Neural crest cell (in vitro differentiated cells): ENCODE measurements at regions not wholly inside any gene's neighbourhood (a gene's known extent, or its start where the extent isn't known, plus 50 kb on each side); places are given as distances from the start of the nearest gene placed in this dataset.

Source experiments
- DNase-seq: peaks from one replicate; pipeline ENCODE4 v3.0.0; 2021; ENCODE audit warnings: low read depth, mixed read lengths, low spot score
- H3K27ac Mint-ChIP-seq: one replicate; pipeline ENCODE4 v1.8.0; 2021; ENCODE audit warnings: mild to moderate bottlenecking, mixed read lengths; ENCODE audit not compliant: unreplicated experiment
- H3K27me3 Mint-ChIP-seq: 2 replicates; pipeline ENCODE4 v1.8.0; 2021; ENCODE audit warnings: low read depth, mild to moderate bottlenecking, mixed read lengths
- H3K36me3 Mint-ChIP-seq: 2 replicates; pipeline ENCODE4 v1.8.0; 2021; ENCODE audit warnings: low read depth, mild to moderate bottlenecking, mixed read lengths
- H3K4me1 Mint-ChIP-seq: 2 replicates; pipeline ENCODE4 v1.8.0; 2021; ENCODE audit warnings: mixed read lengths
- H3K4me3 Mint-ChIP-seq: one replicate; pipeline ENCODE4 v1.8.0; 2021; ENCODE audit warnings: mild to moderate bottlenecking, mixed read lengths
- H3K9me3 Mint-ChIP-seq: 2 replicates; pipeline ENCODE4 v1.8.0; 2021; ENCODE audit warnings: mixed read lengths
- CTCF ChIP-seq: fragments of 200-600 bp; sonication (generic); conservative IDR thresholded peaks from 2 replicates; pipeline ENCODE4 v1.5.0; 2021; ENCODE audit warnings: antibody characterized with exemption, mild to moderate bottlenecking

GRCh38 chr11:97280347-97280746, 890.5 kb downstream of the JRKL start:
- DNase-seq, result no peak
- Mint-ChIP-seq H3K4me3 (no peak overlapping the region), H3K4me1 (no peaks in the 10 kb centered on the region), H3K27ac (no peak overlapping the region), H3K36me3 (peaks cover 3% of the 10 kb centered on the region), H3K9me3 (peaks cover 13% of the 10 kb centered on the region), H3K27me3 (no peaks in the 10 kb centered on the region)
- no peak for TF ChIP-seq CTCF

- Mint-ChIP-seq H3K36me3 (no peaks in the 10 kb centered on the region), H3K4me3 (no peak overlapping the region), H3K4me1 (no peaks in the 10 kb centered on the region), H3K27me3 (no peaks in the 10 kb centered on the region), H3K27ac (no peak overlapping the region), H3K9me3 (no peaks in the 10 kb centered on the region)
- TF ChIP-seq CTCF, result no peak
- no peak for DNase-seq
Measured at GRCh38 chr11:97289823-97290222, 900.0 kb downstream of the JRKL start.

GRCh38 chr11:97290464-97291041, 900.7 kb downstream of the JRKL start:
- H3K4me3 Mint-ChIP-seq, result no peak overlapping the region
- no peaks in the 10 kb centered on the region for H3K27me3 Mint-ChIP-seq
- no peak for DNase-seq
- TF ChIP-seq CTCF, result no peak
- no peak overlapping the region for H3K27ac Mint-ChIP-seq
- H3K4me1 Mint-ChIP-seq, result no peaks in the 10 kb centered on the region
- H3K9me3 Mint-ChIP-seq, result no peaks in the 10 kb centered on the region
- no peaks in the 10 kb centered on the region for H3K36me3 Mint-ChIP-seq

- no peak overlapping the region for H3K27ac Mint-ChIP-seq
- H3K27me3 Mint-ChIP-seq, result no peaks in the 10 kb centered on the region
- no peaks in the 10 kb centered on the region for H3K36me3 Mint-ChIP-seq
- H3K4me1 Mint-ChIP-seq, result no peaks in the 10 kb centered on the region
- TF ChIP-seq CTCF, result no peak
- H3K9me3 Mint-ChIP-seq, result no peaks in the 10 kb centered on the region
- no peak for DNase-seq
- no peak overlapping the region for H3K4me3 Mint-ChIP-seq
Measured at GRCh38 chr11:97296301-97296700, 906.5 kb downstream of the JRKL start.

GRCh38 chr11:97309291-97309690, 919.5 kb downstream of the JRKL start:
- H3K27me3 Mint-ChIP-seq, result peaks cover 9% of the 10 kb centered on the region
- no peaks in the 10 kb centered on the region for H3K4me1 Mint-ChIP-seq
- no peaks in the 10 kb centered on the region for H3K9me3 Mint-ChIP-seq
- DNase-seq, result no peak
- H3K27ac Mint-ChIP-seq, result no peak overlapping the region
- no peak overlapping the region for H3K4me3 Mint-ChIP-seq
- no peak for TF ChIP-seq CTCF
- no peaks in the 10 kb centered on the region for H3K36me3 Mint-ChIP-seq

GRCh38 chr11:97325693-97326092, 935.9 kb downstream of the JRKL start:
- no peaks in the 10 kb centered on the region for H3K36me3 Mint-ChIP-seq
- no peaks in the 10 kb centered on the region for H3K27me3 Mint-ChIP-seq
- H3K9me3 Mint-ChIP-seq, result peaks cover 8% of the 10 kb centered on the region
- H3K4me1 Mint-ChIP-seq, result no peaks in the 10 kb centered on the region
- no peak overlapping the region for H3K27ac Mint-ChIP-seq
- no peak overlapping the region for H3K4me3 Mint-ChIP-seq
- DNase-seq, result no peak
- TF ChIP-seq CTCF, result no peak
